Pulmonary artery endothelial cell (primary cell): ENCODE measurements at regions not wholly inside any gene's neighbourhood (a gene's known extent, or its start where the extent isn't known, plus 50 kb on each side); places are given as distances from the start of the nearest gene placed in this dataset.
"Not testable (repeated sequence)": the region's sequence is repeated elsewhere in the genome, so short reads cannot be mapped to it uniquely, and the experiment has no call there.

ENCODE experiments used
- DNase-seq: peaks from one replicate; pipeline ENCODE4 v3.0.0-alpha.2; 2011; ENCODE audit warnings: low read depth, low spot score

- no peak for DNase-seq
These were observed 478.9 kb downstream of the EIPR1 start for GRCh38 chr2:2898744-2899143.

DNA sequence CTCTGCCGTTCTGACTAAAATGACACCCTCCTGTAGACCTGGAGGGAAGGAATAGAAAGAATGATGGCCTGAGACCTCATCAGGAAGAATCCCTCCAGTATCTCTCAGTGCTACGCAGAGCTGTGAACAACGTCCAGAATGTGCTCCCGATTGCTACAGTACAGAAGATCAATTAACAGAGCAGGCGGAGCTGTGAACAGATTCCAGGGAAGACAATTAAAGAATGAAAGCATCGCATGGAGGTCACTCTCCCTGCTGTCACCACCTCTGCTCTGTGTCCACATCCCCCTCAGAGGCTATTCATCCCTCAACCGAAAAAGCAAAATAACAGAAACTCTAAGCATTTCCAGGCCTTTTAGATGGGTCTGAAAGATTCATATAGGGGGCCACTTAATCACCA is 481.0 kb downstream of the EIPR1 start:
- DNase-seq: no peak

- no peak for DNase-seq
These were observed 481.6 kb downstream of the EIPR1 start for GRCh38 chr2:2896011-2896410.

- DNase-seq: not testable (repeated sequence)
These were observed 483.6 kb downstream of the EIPR1 start for GRCh38 chr2:2894011-2894410.

GRCh38 chr2:2892892-2893291 is 484.7 kb downstream of the EIPR1 start:
- no peak for DNase-seq

GRCh38 chr2:2892378-2892777 is 485.2 kb downstream of the EIPR1 start:
- DNase-seq: no peak

GRCh38 chr2:2890901-2891300 is 486.7 kb downstream of the EIPR1 start:
- no peak for DNase-seq

DNA sequence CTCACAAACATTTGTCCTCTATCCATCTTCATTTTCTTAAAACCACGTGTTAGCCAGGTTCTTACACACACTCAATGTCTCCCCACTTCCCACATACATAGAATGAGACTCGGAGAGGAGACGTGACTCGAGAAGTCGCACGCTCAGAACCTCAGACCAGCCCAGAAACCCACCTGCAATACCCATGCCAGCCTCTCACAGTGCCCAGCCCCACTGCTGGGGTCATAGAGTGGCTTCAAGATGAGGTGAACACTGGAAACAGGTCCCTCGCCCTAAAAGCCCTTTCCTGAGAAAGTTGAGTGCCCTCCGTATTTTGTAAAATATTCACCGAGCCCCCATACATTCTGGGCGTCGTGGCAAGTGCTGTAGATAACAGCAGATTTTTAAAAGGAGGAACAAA is 487.4 kb downstream of the EIPR1 start:
- no peak for DNase-seq

DNA sequence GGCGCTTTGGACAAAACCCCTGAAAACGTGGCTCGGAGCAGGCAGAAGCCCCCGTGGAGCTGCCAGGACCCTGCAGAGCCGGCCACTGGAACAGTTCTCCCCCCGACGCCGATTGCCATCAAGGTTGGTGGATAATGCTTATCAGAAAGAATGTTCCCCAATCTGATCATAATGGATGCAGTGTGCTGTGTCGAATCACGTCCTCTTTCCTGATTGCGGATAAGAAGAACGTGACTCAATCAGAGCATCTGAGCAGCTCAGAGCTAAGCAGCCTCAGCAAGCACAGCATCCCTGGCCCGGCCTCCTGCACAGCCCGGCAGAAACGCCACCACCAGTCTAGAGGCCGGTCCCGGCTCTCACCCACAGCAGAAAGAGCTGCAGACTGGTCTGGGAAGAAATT is 488.0 kb downstream of the EIPR1 start:
- DNase-seq: no peak

DNA sequence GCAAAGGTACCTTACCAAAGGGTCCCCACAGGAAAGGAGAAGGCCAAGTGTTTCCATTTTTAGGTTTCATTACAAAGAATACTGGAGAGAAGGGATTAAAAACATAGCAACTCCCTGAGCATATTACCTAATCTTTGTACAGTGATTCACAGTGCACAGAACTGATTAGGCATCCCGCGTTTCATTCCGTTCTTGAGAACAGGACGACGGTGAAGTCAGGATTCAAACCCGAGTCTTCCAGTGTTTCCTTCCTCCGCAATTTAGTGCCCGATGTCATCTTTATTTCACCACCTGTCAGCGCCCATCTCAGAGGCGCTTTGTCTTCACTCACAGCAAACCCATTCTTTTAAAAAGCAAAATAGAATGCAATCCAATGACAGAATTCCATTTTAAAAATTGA is 488.5 kb downstream of the EIPR1 start:
- no peak for DNase-seq

DNA sequence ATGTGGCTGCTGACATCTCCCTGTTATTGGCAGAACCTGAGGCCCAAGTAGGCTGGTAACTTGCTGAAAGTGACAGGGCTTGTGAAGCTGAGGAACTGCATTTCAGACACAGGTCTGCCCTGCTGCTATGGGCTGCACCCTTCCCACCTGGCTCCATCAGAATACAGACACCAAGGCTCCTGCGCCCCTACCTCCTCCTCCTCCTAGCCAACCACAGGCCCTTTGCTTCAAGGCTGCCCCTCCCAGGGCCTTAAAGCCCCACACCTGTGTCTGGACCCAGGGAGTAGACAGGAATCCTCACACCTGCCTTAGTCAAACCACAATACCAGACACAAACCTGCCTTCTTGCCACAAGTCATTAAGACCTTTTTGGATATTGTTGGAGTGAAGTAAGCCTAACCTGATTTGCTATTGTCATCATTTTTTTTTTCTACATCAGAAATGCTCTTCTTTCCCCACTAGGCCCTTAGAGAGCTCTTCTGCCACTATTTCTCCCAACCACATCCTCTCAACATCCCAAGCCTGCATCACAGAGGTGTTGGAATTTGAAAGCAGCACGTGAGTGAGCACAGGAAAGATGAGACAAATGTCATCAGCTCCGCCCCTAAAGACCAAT is 489.7 kb downstream of the EIPR1 start:
- no peak for DNase-seq

DNA sequence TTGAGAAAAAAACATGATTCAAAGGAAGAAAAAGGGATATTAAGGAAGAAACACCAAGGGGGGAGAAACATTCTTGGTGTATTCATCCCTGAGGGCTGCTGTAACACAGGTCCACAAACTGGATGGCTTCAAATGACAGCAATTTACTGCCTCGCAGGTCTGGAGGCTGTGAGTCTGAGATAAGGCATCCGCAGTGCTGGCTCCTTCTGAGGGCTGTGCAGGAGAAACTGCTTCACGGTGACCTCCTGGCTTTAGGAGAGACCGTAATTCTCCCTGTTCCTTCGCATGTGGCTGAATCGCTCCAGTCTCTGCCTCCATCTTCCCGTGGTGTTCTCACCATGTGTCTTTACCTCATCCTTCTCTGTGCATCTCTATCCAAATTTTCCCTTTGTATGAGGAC is 490.7 kb downstream of the EIPR1 start:
- no peak for DNase-seq

DNA sequence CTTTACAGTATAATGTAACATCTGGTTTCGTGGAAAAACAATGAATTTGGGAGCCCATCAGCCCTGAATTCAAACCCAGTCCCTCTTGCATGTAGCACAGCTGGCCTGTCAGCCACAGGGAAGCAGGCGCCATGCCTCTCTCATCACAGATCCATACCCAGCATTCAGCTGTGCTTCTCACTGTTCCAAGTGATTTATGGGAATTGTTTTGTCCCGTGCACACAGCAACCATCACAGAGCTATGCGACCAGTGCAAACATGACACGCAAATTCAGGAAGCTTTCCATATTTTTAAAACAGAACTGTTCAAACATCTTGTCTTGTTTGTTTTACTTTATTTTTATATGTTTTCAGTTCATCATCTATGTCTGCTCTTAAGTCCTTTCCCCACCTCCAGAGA is 496.1 kb downstream of the EIPR1 start:
- DNase-seq: no peak

DNA sequence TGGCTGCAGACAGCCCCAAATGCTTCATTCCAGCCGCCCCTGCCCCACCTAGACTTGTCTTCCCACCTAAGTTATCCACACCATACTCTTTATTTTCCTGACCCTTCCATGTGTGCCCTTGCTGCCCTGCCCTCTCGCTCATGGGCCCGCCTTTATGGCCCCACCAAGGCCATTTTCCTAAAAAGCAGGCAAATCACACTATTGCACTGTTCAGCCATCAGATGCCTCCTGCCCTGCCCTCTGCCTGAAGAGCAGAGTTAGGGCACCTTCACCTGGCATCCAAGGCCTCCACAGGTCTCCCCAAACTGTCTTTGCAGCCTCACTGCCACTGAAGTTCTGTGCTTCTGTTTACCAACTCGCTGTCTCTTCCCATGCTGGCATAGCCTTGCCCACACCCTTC is 496.7 kb downstream of the EIPR1 start:
- no peak for DNase-seq

GRCh38 chr2:2879781-2880180 is 497.8 kb downstream of the EIPR1 start:
- no peak for DNase-seq

DNA sequence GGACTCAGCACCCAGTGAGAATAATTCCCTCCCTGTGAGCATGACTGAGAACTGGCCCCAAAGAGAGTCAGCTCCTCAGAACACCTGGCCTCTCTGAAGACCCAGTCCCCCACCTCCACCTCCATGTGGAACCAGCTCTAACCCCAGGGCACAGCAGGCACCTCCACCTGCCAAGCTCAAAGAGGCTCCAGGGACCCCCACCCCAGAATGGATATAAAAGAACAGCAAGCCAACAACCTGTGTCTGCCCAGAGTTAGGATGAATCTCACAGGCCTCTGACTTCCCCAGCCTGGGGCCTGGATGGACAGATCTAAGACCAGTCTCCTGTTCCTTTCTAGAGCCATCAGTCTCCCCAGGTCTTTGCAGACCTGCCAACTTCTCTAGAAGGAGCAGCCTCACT is 498.5 kb downstream of the EIPR1 start:
- no peak for DNase-seq

GRCh38 chr2:2877427-2877826 is 500.2 kb downstream of the EIPR1 start:
- DNase-seq: no peak

DNA sequence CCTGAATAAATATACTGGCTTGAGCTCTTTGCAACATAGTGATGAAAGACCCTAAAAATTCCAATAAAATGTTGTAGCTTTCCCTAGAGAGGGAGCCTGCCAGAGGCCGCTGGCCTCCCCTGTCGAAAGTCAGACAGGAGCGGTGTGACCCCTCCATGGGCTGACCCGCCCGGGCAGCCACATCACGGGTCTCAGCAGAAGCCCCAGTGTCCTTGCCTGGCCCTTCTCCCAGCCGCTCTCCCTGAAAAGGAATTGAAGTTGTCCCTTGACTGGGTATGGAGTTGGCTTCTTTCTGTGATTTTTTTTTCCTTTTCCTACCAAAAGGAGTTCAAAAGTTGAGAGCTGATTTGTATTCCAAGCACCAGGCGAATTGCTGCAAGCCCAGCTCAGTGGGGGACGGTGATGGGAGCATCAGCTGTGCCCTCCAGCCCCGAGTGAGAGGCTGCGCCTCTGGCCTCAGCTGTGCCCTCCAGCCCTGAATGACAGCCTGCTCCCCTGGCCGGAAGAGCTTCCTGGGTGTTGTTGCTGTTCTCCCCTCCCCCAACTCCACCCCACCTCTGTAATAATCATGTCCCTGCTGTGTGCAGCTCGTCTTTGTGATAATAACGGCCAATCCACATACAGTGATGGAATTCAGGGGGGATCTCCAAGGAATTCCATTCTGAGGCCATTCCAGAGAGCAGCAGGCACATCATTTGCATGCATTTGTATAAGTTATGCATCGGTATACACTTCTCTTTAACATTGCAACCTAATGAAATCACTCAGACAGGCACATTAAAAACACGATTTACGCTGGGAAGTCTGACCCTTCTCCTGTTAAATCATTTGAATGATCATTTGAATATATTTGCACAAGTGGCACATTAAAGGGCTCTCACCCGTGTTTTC is 501.0 kb downstream of the EIPR1 start:
- no peak for DNase-seq

DNA sequence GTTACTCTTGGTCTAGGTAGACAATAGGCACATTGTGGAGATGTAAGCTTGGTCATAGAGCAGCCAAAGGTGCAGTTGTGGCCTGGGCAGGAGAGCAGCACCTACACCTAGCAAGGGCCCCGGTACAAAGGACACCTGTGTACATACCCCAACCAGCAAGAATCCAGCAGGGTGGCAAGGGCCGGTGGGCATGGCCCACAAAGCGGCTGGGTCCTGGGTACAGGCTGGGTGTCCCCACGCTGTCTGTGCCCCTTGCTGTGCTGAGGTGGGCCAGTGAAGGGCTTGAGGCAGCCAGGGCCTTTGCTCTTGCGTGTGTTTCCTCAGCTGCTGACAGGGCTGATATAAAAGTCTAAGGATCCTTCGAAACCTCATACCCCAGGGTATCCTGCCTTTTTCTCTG is 501.8 kb downstream of the EIPR1 start:
- DNase-seq: no peak

DNA sequence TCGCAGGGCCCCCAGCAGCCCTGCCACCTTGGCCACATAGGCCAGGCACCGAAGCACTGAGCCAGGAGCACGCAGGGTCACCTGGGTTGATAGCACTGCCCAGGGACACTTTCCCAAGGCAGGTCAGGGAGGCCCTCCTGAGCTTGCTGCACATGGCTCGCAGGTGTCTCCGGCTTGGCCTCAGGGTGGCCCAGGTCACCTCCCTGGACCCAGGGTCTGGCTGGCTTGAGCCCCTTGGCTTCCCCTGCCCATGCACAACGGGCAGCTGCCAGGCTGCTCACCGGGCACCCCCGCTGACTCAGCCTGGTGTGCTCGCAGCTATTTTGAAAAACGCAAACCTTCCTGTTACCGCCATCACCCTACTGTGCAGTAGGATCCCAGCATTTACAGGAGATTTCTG is 502.3 kb downstream of the EIPR1 start:
- no peak for DNase-seq

DNA sequence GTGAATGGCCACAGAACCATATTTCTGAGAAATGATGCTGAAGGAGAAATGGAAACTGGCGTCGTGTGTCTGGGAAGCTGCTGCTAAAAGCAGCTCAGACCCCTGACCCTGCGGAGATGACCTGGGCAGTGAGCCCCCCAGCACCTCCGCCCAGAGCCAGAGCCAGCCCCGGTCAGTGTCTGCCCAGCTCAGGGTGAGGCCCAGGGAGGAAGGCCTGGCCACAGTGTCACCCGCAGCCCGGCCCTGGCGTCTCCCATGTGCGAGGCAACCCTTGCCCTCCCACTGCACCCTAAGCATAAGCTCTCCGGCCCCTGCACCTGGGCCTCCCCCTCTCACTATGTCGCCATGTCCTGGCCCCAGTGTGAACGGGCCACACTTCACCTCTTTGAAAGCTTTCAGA is 502.8 kb downstream of the EIPR1 start:
- DNase-seq: no peak

DNA sequence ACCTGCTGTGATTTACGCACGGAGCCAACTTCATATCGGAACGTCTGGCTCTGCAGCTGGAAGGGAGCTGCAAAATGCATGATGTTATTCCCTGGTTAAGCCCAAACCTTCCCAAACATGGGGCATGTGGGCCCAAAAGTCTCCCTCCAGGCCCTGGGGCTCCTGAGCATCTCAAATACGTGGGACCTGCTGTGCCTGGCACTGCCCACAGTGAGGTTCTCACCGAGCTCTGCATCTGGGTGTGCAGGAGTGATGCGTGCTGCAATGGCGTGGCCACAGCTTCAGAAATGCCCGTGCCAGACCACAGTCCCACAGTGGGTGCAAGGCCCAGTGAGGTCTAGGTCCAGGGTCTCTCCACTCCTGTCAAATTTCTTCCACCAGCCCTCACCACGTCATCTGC is 503.3 kb downstream of the EIPR1 start:
- no peak for DNase-seq

- DNase-seq: no peak
These were observed 504.2 kb downstream of the EIPR1 start for GRCh38 chr2:2873450-2873811.
